Esophagus muscularis mucosa (tissue), 3 donors: ENCODE measurements at regions not wholly inside any gene's neighbourhood (a gene's known extent, or its start where the extent isn't known, plus 50 kb on each side); places are given as distances from the start of the nearest gene placed in this dataset.

Experiments
- POLR2A ChIP-seq: fragments of 450-650 bp; IDR thresholded peaks from one replicate; pipeline ENCODE4 v1.6.1; 2017; ENCODE audit warnings: antibody characterized with exemption, moderate library complexity, mild to moderate bottlenecking, low read depth
- TF ChIP-seq, protein P1 (sequence below), 3 experiments: fragments of 200-600 bp in 2 of 3; fragments of 450-650 bp in 1 of 3; sonication (generic) in 2 of 3; IDR thresholded peaks; one replicate each; pipeline ENCODE4 v1.5.1; 2017 to 2019; ENCODE audit warnings: antibody characterized with exemption in 3 of 3, mild to moderate bottlenecking in 2 of 3, moderate library complexity in 1 of 3

DNA sequence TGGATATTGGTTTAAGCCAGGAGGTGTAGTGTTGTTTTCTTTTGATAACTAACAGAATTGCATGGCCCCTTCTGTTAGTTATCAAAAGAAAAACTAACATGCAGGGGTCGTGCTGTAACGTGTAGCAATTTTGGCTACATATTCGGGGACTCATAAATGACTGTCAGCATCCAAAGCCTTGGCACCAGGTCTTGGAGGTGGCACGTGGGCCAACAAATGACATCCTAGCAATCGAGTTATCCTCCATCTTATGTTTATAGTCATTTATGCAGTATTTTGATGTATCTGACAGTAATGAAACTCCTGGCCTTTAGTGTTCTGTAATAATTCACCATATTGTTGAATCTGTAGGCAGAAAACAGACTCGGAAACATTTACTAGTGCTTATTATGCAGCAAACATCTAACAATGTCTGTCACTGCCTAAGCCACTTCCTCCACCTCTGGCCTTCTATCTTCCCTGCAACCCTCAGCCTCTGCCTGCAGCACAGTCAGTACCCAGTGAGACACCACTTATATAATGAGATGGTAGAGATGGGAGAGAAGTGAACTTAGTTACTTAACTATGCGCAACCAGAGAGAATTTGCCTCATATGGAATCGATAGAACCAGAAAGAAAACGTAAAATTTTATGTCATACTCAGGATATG, 184.6 kb downstream of the AEBP2 start:
- TF ChIP-seq, protein P1, sequence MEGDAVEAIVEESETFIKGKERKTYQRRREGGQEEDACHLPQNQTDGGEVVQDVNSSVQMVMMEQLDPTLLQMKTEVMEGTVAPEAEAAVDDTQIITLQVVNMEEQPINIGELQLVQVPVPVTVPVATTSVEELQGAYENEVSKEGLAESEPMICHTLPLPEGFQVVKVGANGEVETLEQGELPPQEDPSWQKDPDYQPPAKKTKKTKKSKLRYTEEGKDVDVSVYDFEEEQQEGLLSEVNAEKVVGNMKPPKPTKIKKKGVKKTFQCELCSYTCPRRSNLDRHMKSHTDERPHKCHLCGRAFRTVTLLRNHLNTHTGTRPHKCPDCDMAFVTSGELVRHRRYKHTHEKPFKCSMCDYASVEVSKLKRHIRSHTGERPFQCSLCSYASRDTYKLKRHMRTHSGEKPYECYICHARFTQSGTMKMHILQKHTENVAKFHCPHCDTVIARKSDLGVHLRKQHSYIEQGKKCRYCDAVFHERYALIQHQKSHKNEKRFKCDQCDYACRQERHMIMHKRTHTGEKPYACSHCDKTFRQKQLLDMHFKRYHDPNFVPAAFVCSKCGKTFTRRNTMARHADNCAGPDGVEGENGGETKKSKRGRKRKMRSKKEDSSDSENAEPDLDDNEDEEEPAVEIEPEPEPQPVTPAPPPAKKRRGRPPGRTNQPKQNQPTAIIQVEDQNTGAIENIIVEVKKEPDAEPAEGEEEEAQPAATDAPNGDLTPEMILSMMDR (IDR thresholded peaks at IDR 0.05), result no peak
- no peak for TF ChIP-seq POLR2A
